IMR-90 (cell line): ENCODE measurements at regions not wholly inside any gene's neighbourhood (a gene's known extent, or its start where the extent isn't known, plus 50 kb on each side); places are given as distances from the start of the nearest gene placed in this dataset.

Experiments
- ATAC-seq: fragments of 200-7000 bp; cut with Tn5 transposase; 2 replicates; pipeline ENCODE4 v1.9.1; 2020; ENCODE audit warnings: low read depth, mild to moderate bottlenecking, moderate library complexity
- BruUV-seq: library from RNA; stranded (reverse); fragments of 400-500 nt; replicated peaks from 2 replicates; lab custom pipeline; 2021; lab: Mats Ljungman, UMichigan
- CTCF ChIA-PET: fragments of 300-600 bp; formaldehyde crosslinking; extraction: SDS; loops from one replicate; lab custom pipeline; 2021; ENCODE audit warnings: antibody characterized with exemption; lab: Yijun Ruan, JAX
- POLR2A ChIA-PET: fragments of 300-600 bp; sonication (Branson Sonifier 250); formaldehyde crosslinking; loops from one replicate; lab custom pipeline; 2022; ENCODE audit warnings: antibody characterized with exemption; ENCODE audit not compliant: unreplicated experiment; lab: Charles Lee
- DNase-seq: peaks from one replicate; pipeline ENCODE4 v3.0.0; 2013
- H2AFZ ChIP-seq: replicated peaks from 2 replicates; pipeline ENCODE3; 2013; ENCODE audit warnings: low read length, mild to moderate bottlenecking; ENCODE audit not compliant: poor library complexity
- H2AK5ac ChIP-seq: 2 replicates; pipeline ENCODE4 v1.6.1; 2013; ENCODE audit warnings: low read depth, low read length, inconsistent platforms
- H2AK9ac ChIP-seq: replicated peaks from 2 replicates; pipeline ENCODE3; 2013; ENCODE audit warnings: mild to moderate bottlenecking, low read depth, low read length, moderate library complexity; ENCODE audit not compliant: poor library complexity
- H2BK120ac ChIP-seq: 2 replicates; pipeline ENCODE4 v1.6.1; 2013; ENCODE audit warnings: low read depth, low read length, inconsistent platforms
- H2BK15ac ChIP-seq: 3 replicates; pipeline ENCODE4 v1.6.1; 2013; ENCODE audit warnings: low read depth, low read length, inconsistent platforms
- H2BK20ac ChIP-seq: 2 replicates; pipeline ENCODE4 v1.6.1; 2013; ENCODE audit warnings: low read depth, mild to moderate bottlenecking, inconsistent platforms, low read length, moderate library complexity
- H2BK5ac ChIP-seq: 2 replicates; pipeline ENCODE4 v1.6.1; 2013; ENCODE audit warnings: mild to moderate bottlenecking, low read depth, low read length, inconsistent platforms; ENCODE audit not compliant: poor library complexity, severe bottlenecking
- H3K14ac ChIP-seq: replicated peaks from 2 replicates; pipeline ENCODE4 v1.6.1; 2013; ENCODE audit warnings: low read depth, low read length, inconsistent platforms
- H3K18ac ChIP-seq: 2 replicates; pipeline ENCODE4 v1.6.1; 2013; ENCODE audit warnings: low read depth, low read length, control low read depth
- H3K23ac ChIP-seq: 2 replicates; pipeline ENCODE4 v1.6.1; 2013; ENCODE audit warnings: low read depth, low read length, inconsistent platforms
- H3K27ac ChIP-seq: 2 replicates; pipeline ENCODE4 v1.5.1; 2013; ENCODE audit warnings: mild to moderate bottlenecking, control low read depth, low read length; ENCODE audit not compliant: insufficient read depth
- H3K27me3 ChIP-seq: 2 replicates; pipeline ENCODE4 v1.6.1; 2013; ENCODE audit warnings: low read length; ENCODE audit not compliant: control insufficient read depth, insufficient read depth
- H3K36me3 ChIP-seq: 2 replicates; pipeline ENCODE4 v1.6.1; 2013; ENCODE audit warnings: low read length, mixed read lengths; ENCODE audit not compliant: control insufficient read depth, insufficient read depth
- H3K4ac ChIP-seq: 2 replicates; pipeline ENCODE4 v1.6.1; 2013; ENCODE audit warnings: low read depth, low read length, inconsistent platforms
- H3K4me1 ChIP-seq: 2 replicates; pipeline ENCODE4 v1.6.1; 2013; ENCODE audit warnings: low read length, mixed read lengths; ENCODE audit not compliant: control insufficient read depth, insufficient read depth
- H3K4me2 ChIP-seq: 2 replicates; pipeline ENCODE4 v1.6.1; 2013; ENCODE audit warnings: low read depth, mild to moderate bottlenecking, control low read depth, low read length, moderate library complexity
- H3K4me3 ChIP-seq: 2 replicates; pipeline ENCODE4 v1.5.1; 2013; ENCODE audit warnings: low read depth, mild to moderate bottlenecking, control low read depth, low read length, moderate library complexity; ENCODE audit not compliant: insufficient read depth
- H3K56ac ChIP-seq: 2 replicates; pipeline ENCODE4 v1.6.1; 2013; ENCODE audit warnings: low read length, inconsistent platforms; ENCODE audit not compliant: insufficient read depth; ENCODE audit errors: extremely low read depth
- H3K79me1 ChIP-seq, 2 experiments: 2 replicates each; pipeline ENCODE4 v1.6.1; 2013; ENCODE audit warnings: low read length in 2 of 2, inconsistent platforms in 1 of 2, low read depth in 1 of 2
- H3K9ac ChIP-seq: 2 replicates; pipeline ENCODE4 v1.6.1; 2013; ENCODE audit warnings: low read depth, low read length, control low read depth
- H3K9me1 ChIP-seq: 2 replicates; pipeline ENCODE4 v1.6.1; 2013; ENCODE audit warnings: low read length, inconsistent platforms; ENCODE audit not compliant: insufficient read depth
- H3K9me3 ChIP-seq: 2 replicates; pipeline ENCODE4 v1.6.1; 2013; ENCODE audit warnings: low read length; ENCODE audit not compliant: control insufficient read depth, insufficient read depth
- H4K20me1 ChIP-seq: 2 replicates; pipeline ENCODE4 v1.6.1; 2013; ENCODE audit warnings: low read length, inconsistent platforms; ENCODE audit not compliant: insufficient read depth
- H4K5ac ChIP-seq: 2 replicates; pipeline ENCODE4 v1.6.1; 2013; ENCODE audit warnings: mild to moderate bottlenecking, low read depth, low read length, control low read depth
- H4K8ac ChIP-seq, 2 experiments: 2 replicates each; pipeline ENCODE4 v1.6.1; 2013; ENCODE audit warnings: low read depth in 2 of 2, low read length in 2 of 2, control low read depth in 1 of 2, inconsistent platforms in 1 of 2
- H4K91ac ChIP-seq: 2 replicates; pipeline ENCODE4 v1.6.1; 2013; ENCODE audit warnings: low read depth, low read length, inconsistent platforms; ENCODE audit not compliant: insufficient read depth
- BHLHE40 ChIP-seq: fragments of 150-350 bp; IDR thresholded peaks from 2 replicates; pipeline ENCODE4 v1.6.1; 2016; ENCODE audit warnings: mild to moderate bottlenecking, low read depth, low read length
- CHD1 ChIP-seq: IDR thresholded peaks from 2 replicates; pipeline ENCODE4 v1.6.1; 2012; ENCODE audit warnings: low read depth, low read length, improper control_type of control experiment
- FOS ChIP-seq: fragments of 150-350 bp; IDR thresholded peaks from 2 replicates; pipeline ENCODE4 v1.6.1; 2016; ENCODE audit warnings: low read depth, low read length
- RAD21 ChIP-seq: IDR thresholded peaks from 2 replicates; pipeline ENCODE4 v1.6.1; 2012; ENCODE audit warnings: low read length, improper control_type of control experiment
- RCOR1 ChIP-seq: IDR thresholded peaks from 2 replicates; pipeline ENCODE4 v1.6.1; 2012; ENCODE audit warnings: mild to moderate bottlenecking, low read length, improper control_type of control experiment; ENCODE audit not compliant: insufficient replicate concordance
- WGBS, 2 experiments: methylation state at CpG; one replicate each; pipeline versions ENCODE4 v1.1.5 to v1.1.7; 2013; ENCODE audit warnings: missing lambda C conversion rate in 2 of 2; ENCODE audit not compliant: insufficient read length in 1 of 2; ENCODE audit errors: extremely low coverage in 2 of 2; 5-methylcytosine and 5-hydroxymethylcytosine counted together
- dilution Hi-C: fragments of 300-500 bp; cut with HindIII; formaldehyde crosslinking; loops from one replicate; pipeline ENCODE4 v1.14.3; 2018; ENCODE audit warnings: low sequenced_read_pairs; ENCODE audit not compliant: unreplicated experiment
- in situ Hi-C: fragments of 300-500 bp; cut with MboI; formaldehyde crosslinking; loops from 3 replicates; pipeline ENCODE4 v1.14.3; 2019; ENCODE audit warnings: low sequenced_read_pairs, inconsistent platforms, mixed read lengths
- intact Hi-C: fragments of 100-400 bp; cut with micrococcal nuclease; formaldehyde crosslinking; loops from 2 replicates; pipeline ENCODE4 v1.10.0; 2022

- no peak for DNase-seq
- in situ Hi-C loops, result no loop called here
These were observed 92.3 kb upstream of the CHODL start for GRCh38 chr21:18152371-18152770.

More at GRCh38 chr21:18152371-18152770, 92.3 kb upstream of the CHODL start:
- Histone ChIP-seq H3K18ac (no peak overlapping the region), H3K4ac (no peak overlapping the region), H4K5ac (no peak overlapping the region), H4K20me1 (no peaks in the 10 kb centered on the region), H2BK5ac (no peak overlapping the region), H3K9me3 (peaks cover 11% of the 10 kb centered on the region), H4K8ac (no peak overlapping the region), H3K9me1 (no peaks in the 10 kb centered on the region), H3K14ac (no peak overlapping the region), H3K56ac (no peak overlapping the region), H3K4me2 (no peak overlapping the region), H3K36me3 (no peaks in the 10 kb centered on the region), H3K27ac (no peak overlapping the region), H4K91ac (no peak overlapping the region), H2BK15ac (no peak overlapping the region), H3K79me1 (no peaks in the 10 kb centered on the region), H2AK9ac (no peak overlapping the region), H3K27me3 (no peaks in the 10 kb centered on the region), H3K23ac (no peak overlapping the region), H3K9ac (no peak overlapping the region), H2AK5ac (no peak overlapping the region), H3K4me3 (no peak overlapping the region), H2BK120ac (no peak overlapping the region), H3K4me1 (no peaks in the 10 kb centered on the region), H2BK20ac (no peak overlapping the region), H2AFZ (no peak overlapping the region)
- no peak for TF ChIP-seq RCOR1
- no peak for TF ChIP-seq BHLHE40
- no peak for TF ChIP-seq RAD21
- no peak for TF ChIP-seq FOS
- no peak for TF ChIP-seq CHD1
- intact Hi-C loops, result no loop called here
- dilution Hi-C loops, result no loop called here
- WGBS, 2 experiments, result no CpG with 5 or more reads among the region's 2 CpGs
- POLR2A ChIA-PET, result no interaction called here
- no peak for ATAC-seq
- CTCF ChIA-PET, result no interaction called here
- BruUV-seq, result no TSS peak
